Prostate gland (tissue), 2 donors: ENCODE measurements at regions not wholly inside any gene's neighbourhood (a gene's known extent, or its start where the extent isn't known, plus 50 kb on each side); places are given as distances from the start of the nearest gene placed in this dataset.

Source experiments
- CTCF ChIP-seq, 4 experiments: fragments of 200-600 bp in 2 of 4; fragments of 450-650 bp in 2 of 4; sonication (generic) in 2 of 4; IDR thresholded peaks; 1 replicate in 3 of 4; 2 replicates in 1 of 4; pipeline ENCODE4 v1.5.1; 2016 to 2019; ENCODE audit warnings: antibody characterized with exemption in 4 of 4, mild to moderate bottlenecking in 2 of 4, moderate library complexity in 2 of 4
- POLR2A ChIP-seq: fragments of 450-650 bp; IDR thresholded peaks from one replicate; pipeline ENCODE4 v1.6.1; 2016; ENCODE audit warnings: antibody characterized with exemption, mild to moderate bottlenecking
- POLR2AphosphoS5 ChIP-seq: sonication (generic); formaldehyde crosslinking; IDR thresholded peaks from one replicate; pipeline ENCODE4 v1.6.1; 2017; ENCODE audit warnings: antibody characterized with exemption

DNA sequence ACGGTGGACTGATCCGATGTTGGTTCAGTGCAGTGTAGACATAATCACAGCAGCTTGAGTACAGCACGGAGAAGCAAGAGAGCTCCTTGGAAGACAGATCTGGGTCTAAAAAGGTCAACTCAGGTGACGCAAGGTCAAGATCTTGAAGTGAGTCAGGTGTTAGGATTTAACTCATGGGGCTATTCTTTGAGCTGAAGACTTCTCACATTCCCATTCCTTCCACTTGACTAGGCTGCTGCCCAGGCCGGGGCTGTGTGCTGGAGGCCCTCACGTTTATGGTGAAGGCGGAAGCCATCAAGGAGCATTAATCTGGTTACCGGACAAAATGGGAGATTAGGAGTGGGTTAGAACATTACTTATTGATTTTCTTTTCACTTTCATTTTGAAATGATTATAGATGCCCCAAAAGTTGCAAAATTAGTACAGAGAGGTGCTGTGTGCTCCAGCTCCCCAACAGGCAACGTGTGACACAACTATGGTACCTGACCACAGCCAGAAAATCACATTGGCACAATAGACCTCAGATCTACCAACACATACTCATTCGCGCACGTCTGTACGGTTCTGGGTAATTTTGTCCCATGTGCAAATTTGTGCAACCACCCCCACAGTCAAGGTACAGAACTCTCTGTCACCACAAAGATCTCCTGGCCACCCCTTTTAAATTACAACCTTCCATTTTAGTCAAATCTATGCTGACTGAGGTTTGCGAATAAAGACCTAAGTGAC lies 77.6 kb upstream of the SEC11C start:
- no peak for TF ChIP-seq CTCF (IDR thresholded peaks at IDR 0.05)
- no peak for TF ChIP-seq POLR2A
- TF ChIP-seq POLR2AphosphoS5 = no peak
